Osteoblast (primary cell): ENCODE measurements at regions not wholly inside any gene's neighbourhood (a gene's known extent, or its start where the extent isn't known, plus 50 kb on each side); places are given as distances from the start of the nearest gene placed in this dataset.

ENCODE experiments used
- DNase-seq: peaks from one replicate; pipeline ENCODE4 v3.0.0; 2011; ENCODE audit warnings: low spot score, mixed read lengths; ENCODE audit not compliant: insufficient read length; ENCODE audit errors: missing footprints
- H2AFZ ChIP-seq: 2 replicates; pipeline ENCODE4 v1.6.0; 2011; ENCODE audit warnings: mild to moderate bottlenecking, low read length
- H3K27ac ChIP-seq: 2 replicates; pipeline ENCODE4 v1.5.1; 2011; ENCODE audit warnings: mild to moderate bottlenecking, low read depth, low read length, moderate library complexity
- H3K27me3 ChIP-seq: 2 replicates; pipeline ENCODE4 v1.6.0; 2012; ENCODE audit warnings: mild to moderate bottlenecking, control low read depth, inconsistent platforms, low read length, moderate library complexity; ENCODE audit not compliant: insufficient read depth
- H3K36me3 ChIP-seq: 2 replicates; pipeline ENCODE4 v1.5.1; 2011; ENCODE audit warnings: mild to moderate bottlenecking, low read length, control low read depth, moderate library complexity; ENCODE audit not compliant: insufficient read depth
- H3K4me1 ChIP-seq: 2 replicates; pipeline ENCODE4 v1.5.1; 2011; ENCODE audit warnings: mild to moderate bottlenecking, low read length, control low read depth, moderate library complexity; ENCODE audit not compliant: insufficient read depth
- H3K4me2 ChIP-seq: 2 replicates; pipeline ENCODE4 v1.6.0; 2011; ENCODE audit warnings: mild to moderate bottlenecking, low read length; ENCODE audit not compliant: insufficient read depth
- H3K4me3 ChIP-seq: fragments of 200-600 bp; sonication (generic); 3 replicates; pipeline ENCODE4 v1.5.1; 2012; ENCODE audit warnings: mild to moderate bottlenecking, low read length, inconsistent platforms; ENCODE audit not compliant: insufficient read depth
- H3K79me2 ChIP-seq: 2 replicates; pipeline ENCODE4 v1.6.0; 2012; ENCODE audit warnings: mild to moderate bottlenecking, low read length, control low read depth, inconsistent platforms; ENCODE audit not compliant: insufficient read depth
- H3K9me3 ChIP-seq: 2 replicates; pipeline ENCODE4 v1.5.1; 2011; ENCODE audit warnings: low read depth, low read length, control low read depth
- H4K20me1 ChIP-seq: 2 replicates; pipeline ENCODE4 v1.6.0; 2012; ENCODE audit warnings: mild to moderate bottlenecking, low read length, control low read depth; ENCODE audit not compliant: insufficient read depth
- CTCF ChIP-seq: IDR thresholded peaks from 2 replicates; pipeline ENCODE4 v1.5.1; 2011; ENCODE audit warnings: mild to moderate bottlenecking, low read depth, low read length, moderate library complexity; ENCODE audit errors: extremely low read depth

GRCh38 chr12:105706321-105706972, 376.0 kb downstream of the C12orf75 start:
- H3K9me3 ChIP-seq, result no peaks in the 10 kb centered on the region
- peak overlapping the region; percentile 18 for H3K4me2 ChIP-seq
- TF ChIP-seq CTCF, result no peak
- H4K20me1 ChIP-seq, result no peaks in the 10 kb centered on the region
- H3K4me1 ChIP-seq, result peaks cover 10% of the 10 kb centered on the region
- peaks cover 4% of the 10 kb centered on the region for H3K27me3 ChIP-seq
- peak; percentile 18 for DNase-seq
- H3K4me3 ChIP-seq, result no peak overlapping the region
- no peaks in the 10 kb centered on the region for H3K79me2 ChIP-seq
- H2AFZ ChIP-seq, result no peak overlapping the region
- H3K36me3 ChIP-seq, result no peaks in the 10 kb centered on the region
- no peak overlapping the region for H3K27ac ChIP-seq

- Histone ChIP-seq H3K4me1 (peaks cover 10% of the 10 kb centered on the region), H3K4me2 (no peak overlapping the region), H3K9me3 (no peaks in the 10 kb centered on the region), H3K27ac (no peak overlapping the region), H2AFZ (peak overlapping the region; percentile 22), H4K20me1 (no peaks in the 10 kb centered on the region), H3K27me3 (peaks cover 4% of the 10 kb centered on the region), H3K79me2 (no peaks in the 10 kb centered on the region), H3K4me3 (no peak overlapping the region), H3K36me3 (no peaks in the 10 kb centered on the region)
- no peak for TF ChIP-seq CTCF
- peak; percentile 10 for DNase-seq
These were observed 376.5 kb downstream of the C12orf75 start for GRCh38 chr12:105706973-105707334.

- H3K79me2 ChIP-seq, result no peaks in the 10 kb centered on the region
- H3K4me1 ChIP-seq, result no peaks in the 10 kb centered on the region
- no peaks in the 10 kb centered on the region for H4K20me1 ChIP-seq
- no peaks in the 10 kb centered on the region for H3K9me3 ChIP-seq
- H3K4me3 ChIP-seq, result no peak overlapping the region
- peak; percentile 34 for DNase-seq
- H3K4me2 ChIP-seq, result no peak overlapping the region
- peaks cover 9% of the 10 kb centered on the region for H3K27me3 ChIP-seq
- no peak for TF ChIP-seq CTCF
- no peaks in the 10 kb centered on the region for H3K36me3 ChIP-seq
- no peak overlapping the region for H3K27ac ChIP-seq
- H2AFZ ChIP-seq, result no peak overlapping the region
These were observed 383.3 kb downstream of the C12orf75 start for GRCh38 chr12:105713606-105714305.

- no peaks in the 10 kb centered on the region for H3K4me1 ChIP-seq
- H3K27me3 ChIP-seq, result peaks cover 5% of the 10 kb centered on the region
These were observed 386.1 kb downstream of the C12orf75 start for GRCh38 chr12:105716621-105717020.

More at GRCh38 chr12:105716621-105717020, 386.1 kb downstream of the C12orf75 start:
- TF ChIP-seq CTCF, result no peak
- Histone ChIP-seq H3K36me3 (no peaks in the 10 kb centered on the region), H2AFZ (no peak overlapping the region), H3K79me2 (no peaks in the 10 kb centered on the region), H3K9me3 (no peaks in the 10 kb centered on the region), H3K4me3 (no peak overlapping the region), H3K4me2 (no peak overlapping the region), H3K27ac (no peak overlapping the region), H4K20me1 (no peaks in the 10 kb centered on the region)
- no peak for DNase-seq
